GM12891 (cell line): ENCODE measurements at regions not wholly inside any gene's neighbourhood (a gene's known extent, or its start where the extent isn't known, plus 50 kb on each side); places are given as distances from the start of the nearest gene placed in this dataset.

Experiments used
- POLR2A ChIP-seq: IDR thresholded peaks from 2 replicates; pipeline ENCODE4 v1.6.1; 2011; ENCODE audit warnings: low read depth, low read length, control low read depth
- SPI1 ChIP-seq: IDR thresholded peaks from 2 replicates; pipeline ENCODE4 v1.6.1; 2011; ENCODE audit warnings: low read depth, low read length, control low read depth

- no peak for TF ChIP-seq POLR2A
- no peak for TF ChIP-seq SPI1
Measured at GRCh38 chr5:145365464-145365863, 469.7 kb downstream of the PRELID2 start.
